IPS-18c (cell line): ENCODE measurements at regions not wholly inside any gene's neighbourhood (a gene's known extent, or its start where the extent isn't known, plus 50 kb on each side); places are given as distances from the start of the nearest gene placed in this dataset.

Experiments used
- H3K4me3 ChIP-seq: 2 replicates; pipeline ENCODE4 v1.7.0; 2013; ENCODE audit warnings: low read depth, mild to moderate bottlenecking, low read length, moderate library complexity; ENCODE audit not compliant: insufficient read depth
- H3K9me3 ChIP-seq: one replicate; pipeline ENCODE4 v1.6.1; 2013; ENCODE audit warnings: mild to moderate bottlenecking, low read length, moderate library complexity; ENCODE audit not compliant: control insufficient read depth, insufficient read depth

DNA sequence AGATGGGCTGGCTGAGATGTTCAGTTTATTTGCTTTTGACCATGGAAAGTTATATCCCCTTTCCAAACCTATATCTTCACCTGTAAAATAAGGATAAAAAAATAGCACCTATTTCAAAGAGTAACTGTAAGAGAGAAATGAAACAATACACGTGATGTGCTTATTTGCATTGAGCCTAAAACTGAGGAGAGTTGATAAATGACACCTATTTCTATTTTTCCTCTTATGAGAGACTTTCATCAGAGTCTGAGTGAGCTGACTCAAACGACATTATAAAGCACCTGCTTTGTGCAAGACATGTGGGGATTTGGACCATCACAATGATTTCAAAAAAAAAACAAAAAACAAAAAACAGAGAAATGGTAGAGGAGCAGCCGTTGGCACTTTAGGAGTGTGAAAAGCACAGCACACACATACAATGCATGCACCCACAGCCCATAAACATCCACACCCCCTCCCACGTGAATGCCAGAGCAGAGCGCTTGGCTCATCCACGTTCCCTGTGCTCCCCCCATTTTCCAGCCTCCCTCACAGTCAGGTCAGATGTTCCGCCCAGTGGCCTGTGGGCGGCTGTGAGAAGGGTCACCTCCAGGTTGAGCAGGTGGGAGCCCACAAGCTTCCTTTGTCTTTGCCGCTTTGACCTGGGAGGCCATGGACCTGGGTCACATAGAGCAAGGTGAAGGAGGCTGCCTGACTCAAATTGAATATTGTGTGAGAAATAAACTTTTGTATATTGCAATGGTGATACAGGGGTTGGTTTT, 253.2 kb upstream of the ZNF32 start:
- Histone ChIP-seq H3K4me3 (no peak overlapping the region), H3K9me3 (peaks cover 2% of the 10 kb centered on the region)

DNA sequence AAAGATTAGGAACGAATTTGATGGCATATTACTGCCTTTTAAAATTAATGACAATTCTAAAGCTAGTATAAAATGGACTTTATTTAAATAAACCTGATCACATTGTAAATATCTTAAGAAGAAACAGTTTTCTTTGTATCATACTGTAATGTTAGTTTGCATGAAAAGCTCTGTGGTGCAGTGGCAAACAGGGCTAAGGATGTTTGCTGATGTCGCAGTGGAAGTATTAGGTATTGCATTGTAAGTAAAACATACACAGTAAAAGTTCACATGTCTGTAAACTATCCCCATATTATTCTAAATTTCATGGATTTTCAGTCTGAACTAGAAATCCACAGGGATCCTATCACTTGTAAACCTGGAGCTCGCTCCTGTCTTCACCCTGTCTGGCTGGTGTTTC, 252.6 kb upstream of the ZNF32 start:
- H3K9me3 ChIP-seq = peaks cover 4% of the 10 kb centered on the region
- no peak overlapping the region for H3K4me3 ChIP-seq

DNA sequence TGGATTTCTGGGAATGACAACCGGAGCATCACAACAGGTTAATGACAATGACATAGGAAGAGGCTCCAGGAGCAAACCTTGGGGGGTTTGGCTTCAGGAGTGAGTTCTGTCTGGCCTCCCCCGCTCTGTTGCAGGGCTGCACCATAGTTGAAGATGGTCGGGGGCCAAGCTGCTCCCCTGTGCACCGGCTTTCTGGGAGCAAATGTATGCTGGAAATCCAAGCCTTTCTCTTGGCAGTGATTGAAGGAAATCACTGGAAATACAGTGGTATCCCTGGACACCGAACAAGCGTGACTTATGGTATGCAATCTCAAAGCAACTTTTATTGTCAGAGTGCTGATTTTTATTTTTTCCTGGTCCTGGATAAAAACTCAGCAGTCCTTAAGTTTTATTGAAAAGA, 251.9 kb upstream of the ZNF32 start:
- Histone ChIP-seq H3K4me3 (no peak overlapping the region), H3K9me3 (peaks cover 5% of the 10 kb centered on the region)

DNA sequence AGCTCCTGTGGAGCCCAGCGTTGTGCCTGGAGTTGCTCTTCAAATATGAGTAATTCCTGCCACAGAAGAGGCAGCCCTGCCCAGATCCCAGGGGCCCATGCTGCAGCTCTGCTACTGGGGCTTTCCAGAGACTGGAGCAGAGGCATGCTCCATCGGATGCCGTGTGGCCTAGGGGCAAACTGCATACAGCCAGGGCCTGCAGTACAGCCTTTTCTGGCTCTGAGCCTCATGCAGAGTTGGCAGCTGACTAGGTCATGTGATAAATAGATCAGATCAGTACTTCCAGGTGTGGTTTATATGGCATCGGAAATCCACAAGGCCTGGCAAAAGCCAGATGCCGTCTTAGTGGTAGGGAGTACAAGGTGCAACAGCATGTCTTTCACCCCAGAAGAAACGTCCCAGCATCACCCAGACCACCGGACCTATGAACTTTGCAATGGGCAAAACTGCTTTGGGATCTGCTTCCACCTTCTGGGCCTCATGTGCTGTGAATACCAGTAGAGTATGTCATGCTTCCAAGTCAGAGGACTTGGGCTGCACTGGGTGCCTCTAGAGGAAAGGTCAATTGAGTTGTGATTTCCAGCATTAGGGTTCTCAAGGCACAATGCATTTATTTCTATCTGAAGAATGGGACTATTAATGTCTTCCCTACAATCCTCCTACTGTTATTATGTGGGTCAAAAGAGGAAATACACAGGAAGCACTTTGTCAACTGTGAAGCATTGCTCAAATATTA, 250.7 kb upstream of the ZNF32 start:
- Histone ChIP-seq H3K4me3 (no peak overlapping the region), H3K9me3 (peaks cover 5% of the 10 kb centered on the region)

DNA sequence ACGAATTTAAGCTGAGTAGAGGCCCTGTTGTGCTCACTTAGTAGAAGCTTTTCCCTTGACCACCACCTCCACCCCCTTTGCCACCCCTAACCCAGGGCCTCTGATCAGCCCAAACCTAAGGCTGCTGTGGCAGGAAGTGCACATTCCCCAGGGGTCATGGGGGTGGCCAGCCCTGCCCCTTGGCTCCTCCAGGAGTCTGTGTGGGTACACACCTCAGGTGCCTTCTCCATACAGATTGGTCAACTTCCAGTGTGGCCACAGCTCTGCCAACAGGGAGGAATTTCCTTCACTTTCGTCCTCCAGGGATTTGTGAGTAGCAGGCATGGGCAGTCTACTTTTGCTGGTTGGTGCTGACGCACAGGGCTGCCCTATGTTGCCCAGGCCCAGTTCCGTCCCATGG, 249.9 kb upstream of the ZNF32 start:
- Histone ChIP-seq H3K9me3 (peaks cover 5% of the 10 kb centered on the region), H3K4me3 (no peak overlapping the region)

DNA sequence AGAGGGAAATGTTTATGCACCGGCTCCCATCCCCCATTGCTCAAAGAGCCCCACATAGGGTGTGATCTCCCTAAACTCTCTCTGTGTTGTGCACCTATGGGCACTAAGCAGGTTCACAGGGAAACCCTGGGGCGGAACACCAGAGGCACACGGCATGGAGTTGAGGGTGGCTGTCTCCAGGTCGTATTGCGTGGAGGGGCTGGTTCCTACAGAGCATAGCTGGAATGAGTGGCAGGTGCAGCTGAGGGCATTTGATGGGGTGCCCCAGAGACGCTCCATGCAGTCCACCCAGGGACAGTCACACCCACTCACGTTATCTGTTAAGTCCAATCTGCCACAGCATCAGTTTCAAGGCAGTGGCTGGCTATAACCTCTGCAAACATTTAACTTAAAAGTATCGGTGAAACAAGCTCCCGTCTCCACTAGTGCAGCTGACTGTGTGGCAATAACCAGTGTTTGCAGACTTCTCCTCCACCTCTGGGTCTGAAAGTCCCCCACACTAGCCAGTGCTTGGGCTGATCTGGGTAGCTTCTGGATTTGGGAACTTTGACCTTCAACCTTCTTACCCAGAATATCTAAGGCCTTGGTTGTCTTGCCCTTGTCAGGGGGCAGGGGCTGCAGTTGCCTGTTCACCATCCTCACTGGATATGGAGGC, 249.2 kb upstream of the ZNF32 start:
- H3K9me3 ChIP-seq = peaks cover 5% of the 10 kb centered on the region
- no peak overlapping the region for H3K4me3 ChIP-seq

DNA sequence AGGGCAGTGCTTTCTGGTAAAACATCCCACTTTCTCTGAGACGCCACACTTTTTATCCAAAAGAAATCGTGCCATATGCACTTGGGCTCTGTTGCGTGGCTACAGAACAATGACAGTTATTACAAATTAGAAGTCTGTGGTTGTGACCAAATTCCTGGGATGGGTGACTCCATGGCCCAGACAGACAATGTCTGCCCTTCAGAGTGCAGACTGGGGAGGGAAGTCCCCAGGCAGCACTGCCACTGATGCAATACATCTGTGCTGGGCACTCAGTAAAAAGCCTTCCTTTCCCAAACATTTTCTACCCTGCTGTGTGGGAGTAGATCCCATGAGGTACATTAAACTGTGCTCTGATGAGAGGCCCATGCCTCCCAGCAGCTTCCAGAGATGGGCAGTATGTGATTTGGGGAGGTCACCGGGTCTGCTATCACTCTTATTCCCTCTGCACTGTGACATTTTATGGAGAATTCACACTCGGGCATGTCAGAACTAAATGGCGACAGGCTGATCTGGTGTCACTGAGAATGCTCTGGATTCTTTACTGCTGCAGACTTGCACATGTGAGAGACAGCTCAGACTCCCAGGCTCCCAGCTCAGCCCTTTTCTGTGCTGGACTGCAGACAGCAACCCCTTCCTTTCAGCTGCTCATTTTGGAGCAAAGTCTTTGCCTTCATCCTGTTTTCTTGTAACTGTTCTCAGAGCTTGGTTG, 243.5 kb upstream of the ZNF32 start:
- Histone ChIP-seq H3K9me3 (peaks cover 5% of the 10 kb centered on the region), H3K4me3 (no peak overlapping the region)

DNA sequence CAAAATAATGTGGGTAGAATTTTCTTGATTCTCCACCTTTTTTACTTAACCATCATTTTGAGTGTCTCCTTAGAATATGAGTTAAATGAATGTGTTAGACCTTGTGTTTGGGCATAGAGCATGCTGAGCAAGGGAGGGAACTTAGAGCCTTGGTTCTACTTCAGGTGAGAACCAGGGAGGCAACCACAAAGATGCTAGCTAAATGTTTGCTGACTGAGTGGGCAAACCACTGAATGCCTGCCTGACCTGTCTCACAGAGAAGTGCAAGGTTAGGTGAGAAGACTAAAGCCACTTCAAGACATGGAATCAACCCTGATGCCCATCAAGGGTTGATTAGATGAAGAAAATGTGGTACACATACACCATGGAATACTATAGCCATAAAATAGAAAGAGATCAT, 242.6 kb upstream of the ZNF32 start:
- Histone ChIP-seq H3K9me3 (peaks cover 2% of the 10 kb centered on the region), H3K4me3 (no peak overlapping the region)

DNA sequence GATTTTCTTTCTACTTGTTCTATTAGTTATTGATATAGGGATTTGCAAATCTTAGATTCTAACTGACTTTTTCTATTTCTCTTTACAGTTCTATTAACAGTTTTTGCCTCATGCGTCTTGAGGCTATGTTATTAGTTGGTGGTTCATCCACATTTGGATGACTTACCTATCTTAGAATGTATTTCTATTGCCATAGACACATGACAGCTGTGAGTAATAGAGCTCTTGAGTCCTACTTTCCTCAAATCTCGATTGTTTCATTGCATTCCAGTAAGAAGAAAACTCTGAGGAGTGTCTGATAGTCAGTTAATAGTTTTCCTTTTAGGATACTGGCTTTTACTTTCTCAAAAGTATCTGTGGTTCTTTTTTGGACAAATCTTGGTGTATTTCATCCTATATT, 241.4 kb upstream of the ZNF32 start:
- Histone ChIP-seq H3K9me3 (peaks cover 2% of the 10 kb centered on the region), H3K4me3 (no peak overlapping the region)

DNA sequence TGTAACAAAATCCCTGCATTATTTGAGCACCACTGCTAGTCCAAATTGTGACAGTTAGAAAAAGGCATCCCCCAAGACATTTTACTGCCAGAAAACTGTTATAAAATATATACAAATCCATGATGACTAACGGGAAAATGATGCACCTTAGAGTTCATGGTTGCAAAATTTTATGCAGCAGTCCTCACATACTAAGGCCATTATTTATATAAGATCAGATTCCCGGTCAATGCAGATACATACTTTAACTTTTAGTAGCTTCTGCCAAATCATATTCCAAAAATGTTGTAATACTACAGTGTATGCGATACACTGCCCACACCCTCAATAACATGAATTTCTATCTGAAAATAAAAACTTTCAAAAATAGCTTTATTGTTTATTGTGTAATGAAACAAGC, 239.9 kb upstream of the ZNF32 start:
- peaks cover 2% of the 10 kb centered on the region for H3K9me3 ChIP-seq
- no peak overlapping the region for H3K4me3 ChIP-seq

DNA sequence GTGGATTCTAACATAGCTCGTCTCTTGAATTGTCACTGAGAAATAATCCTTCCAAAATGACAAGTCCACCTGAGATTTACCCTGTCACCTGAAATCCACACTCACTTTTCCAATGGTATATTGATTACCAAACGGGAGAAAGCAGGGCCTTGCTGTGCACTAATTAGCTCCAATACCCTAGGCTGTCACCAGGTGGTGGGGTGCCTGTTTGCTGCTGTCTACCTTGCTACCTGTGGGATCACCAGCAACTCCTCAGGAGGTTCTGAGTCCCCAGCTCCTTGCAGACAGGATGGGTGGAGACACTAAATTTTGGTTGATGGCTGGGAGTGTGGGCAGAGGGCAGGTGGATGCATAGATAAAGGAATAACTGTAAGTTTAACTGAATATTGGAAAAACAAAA, 237.2 kb upstream of the ZNF32 start:
- H3K4me3 ChIP-seq = no peak overlapping the region
- no peaks in the 10 kb centered on the region for H3K9me3 ChIP-seq

DNA sequence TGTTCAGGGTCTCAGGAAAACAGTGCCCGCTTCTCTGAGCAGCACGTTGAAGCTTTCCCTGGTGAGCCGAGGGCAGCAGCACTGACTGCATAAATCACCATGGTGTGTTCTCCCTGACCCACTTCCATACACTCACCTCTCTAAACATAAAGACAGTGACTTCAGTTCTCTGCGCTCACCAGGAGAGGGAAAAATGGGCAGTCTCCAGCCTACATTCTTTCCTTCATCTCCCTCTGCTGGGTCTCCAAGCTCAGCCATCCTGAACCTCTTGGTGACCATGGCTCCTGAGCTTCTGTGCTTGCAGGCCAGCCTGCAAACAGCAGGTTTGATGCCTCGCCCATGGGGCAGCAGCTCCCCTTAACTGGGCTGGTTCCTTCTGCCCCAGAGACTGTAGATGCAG, 236.6 kb upstream of the ZNF32 start:
- no peaks in the 10 kb centered on the region for H3K9me3 ChIP-seq
- no peak overlapping the region for H3K4me3 ChIP-seq

DNA sequence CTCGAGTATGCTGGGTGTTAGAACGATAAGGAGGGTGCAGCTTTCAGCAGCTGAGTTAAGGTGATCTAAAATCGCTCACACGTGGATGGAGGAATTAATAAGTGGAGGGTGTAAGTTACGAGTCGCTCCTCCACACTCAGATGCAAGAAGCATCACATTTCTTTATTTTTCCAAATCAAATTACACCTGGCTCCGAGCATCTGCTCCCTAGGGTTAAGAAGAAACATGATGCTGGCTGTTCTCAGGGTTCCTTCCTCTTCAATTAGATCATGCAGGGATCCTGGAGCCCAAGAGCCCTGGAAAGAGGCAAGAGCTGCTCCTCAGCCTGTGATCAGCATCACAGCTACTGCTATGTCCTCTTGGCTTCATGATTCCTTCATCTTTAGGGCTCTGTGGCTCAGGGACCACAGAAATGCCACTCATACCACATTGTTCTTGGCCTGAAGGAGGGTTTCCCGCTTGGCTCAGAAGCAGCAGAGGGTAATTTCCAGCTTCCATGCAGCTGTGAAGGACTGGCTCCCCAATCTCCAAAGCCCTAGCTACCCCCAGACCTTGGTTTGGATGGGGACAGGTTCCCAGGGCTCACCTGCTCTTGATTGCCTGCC, 235.9 kb upstream of the ZNF32 start:
- no peaks in the 10 kb centered on the region for H3K9me3 ChIP-seq
- no peak overlapping the region for H3K4me3 ChIP-seq

DNA sequence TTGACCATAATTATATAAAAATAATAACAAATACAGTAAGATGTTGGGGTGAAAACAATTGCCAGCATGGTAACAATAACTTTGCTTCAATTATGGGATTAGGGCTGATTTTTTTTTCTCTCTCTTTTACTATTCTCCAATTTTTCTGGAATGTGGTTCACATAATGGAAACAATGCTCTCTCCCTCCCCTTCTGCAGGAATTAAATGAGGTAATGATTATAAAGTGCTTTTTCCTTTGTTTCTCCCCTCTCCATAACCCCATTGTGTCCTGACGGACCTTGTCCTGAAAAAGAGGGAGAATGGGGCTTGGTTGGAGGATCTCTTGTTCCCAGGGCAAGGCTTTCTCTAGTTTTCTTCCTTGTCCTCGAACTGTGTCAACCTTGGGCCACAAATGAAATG, 234.0 kb upstream of the ZNF32 start:
- Histone ChIP-seq H3K4me3 (no peak overlapping the region), H3K9me3 (no peaks in the 10 kb centered on the region)

DNA sequence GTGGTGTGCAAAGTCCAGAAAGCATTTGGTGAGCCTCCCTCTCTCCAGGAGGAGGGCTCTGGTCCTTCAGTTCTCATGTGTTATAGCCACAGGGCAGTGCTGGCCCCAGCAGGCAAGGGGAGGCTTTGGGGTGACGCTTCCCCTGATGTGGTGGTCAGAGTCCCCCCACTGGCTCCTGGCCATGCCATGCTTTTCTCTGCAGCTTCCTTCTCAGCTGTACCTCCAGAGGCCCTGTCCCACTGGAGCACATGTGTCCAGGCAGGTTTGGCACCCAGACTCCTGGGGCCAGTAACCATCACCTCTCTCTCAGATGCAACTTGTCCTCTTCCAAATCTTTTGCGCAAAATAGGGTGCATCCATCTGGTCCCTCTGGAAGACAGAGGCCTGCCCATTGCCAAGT, 233.0 kb upstream of the ZNF32 start:
- Histone ChIP-seq H3K9me3 (no peaks in the 10 kb centered on the region), H3K4me3 (no peak overlapping the region)

DNA sequence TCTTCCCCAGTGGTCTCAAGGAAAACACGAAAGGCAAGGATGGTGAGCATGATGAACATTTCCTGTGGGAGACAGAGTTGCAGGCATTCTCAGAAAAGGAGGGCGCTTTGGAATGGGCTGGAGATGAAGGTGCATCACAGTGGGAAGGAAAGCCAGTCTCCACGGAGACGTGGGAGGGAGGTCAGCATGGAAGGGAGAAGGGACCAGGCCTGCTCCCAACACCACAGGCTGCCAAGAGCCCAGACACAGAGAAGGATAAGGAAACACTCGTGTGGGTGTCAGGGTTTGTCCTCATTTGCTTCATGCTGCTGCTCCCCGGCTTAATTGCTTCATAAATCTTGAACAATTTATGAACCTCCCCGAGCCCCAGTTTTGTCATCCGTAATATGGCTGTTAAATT, 231.5 kb upstream of the ZNF32 start:
- H3K9me3 ChIP-seq = no peaks in the 10 kb centered on the region

DNA sequence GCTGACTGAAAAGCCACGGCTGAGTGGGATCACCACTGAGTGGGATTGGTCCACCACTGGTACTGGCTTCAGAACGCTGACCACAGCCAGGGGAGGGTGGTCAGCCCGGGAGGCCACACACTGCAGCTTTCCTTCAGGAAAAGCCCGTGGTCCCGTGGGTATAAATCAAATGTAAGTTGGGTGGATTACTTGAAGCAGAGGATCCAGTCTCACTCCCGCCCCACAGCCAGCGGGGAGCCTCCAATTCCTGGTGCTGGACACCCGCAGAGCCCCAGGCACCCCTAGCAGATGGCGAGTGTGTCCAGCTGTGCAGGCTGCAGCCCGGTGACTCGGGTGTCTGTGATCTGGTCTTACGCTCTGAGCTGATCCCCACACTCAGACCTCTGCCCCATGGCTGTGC, 231.1 kb upstream of the ZNF32 start:
- Histone ChIP-seq H3K9me3 (no peaks in the 10 kb centered on the region), H3K4me3 (no peak overlapping the region)

More for the DNA sequence above, 231.5 kb upstream of the ZNF32 start:
- no peak overlapping the region for H3K4me3 ChIP-seq
